ENCODE measurements at regions not wholly inside any gene's neighbourhood (a gene's known extent, or its start where the extent isn't known, plus 50 kb on each side); places are given as distances from the start of the nearest gene placed in this dataset.

DNA sequence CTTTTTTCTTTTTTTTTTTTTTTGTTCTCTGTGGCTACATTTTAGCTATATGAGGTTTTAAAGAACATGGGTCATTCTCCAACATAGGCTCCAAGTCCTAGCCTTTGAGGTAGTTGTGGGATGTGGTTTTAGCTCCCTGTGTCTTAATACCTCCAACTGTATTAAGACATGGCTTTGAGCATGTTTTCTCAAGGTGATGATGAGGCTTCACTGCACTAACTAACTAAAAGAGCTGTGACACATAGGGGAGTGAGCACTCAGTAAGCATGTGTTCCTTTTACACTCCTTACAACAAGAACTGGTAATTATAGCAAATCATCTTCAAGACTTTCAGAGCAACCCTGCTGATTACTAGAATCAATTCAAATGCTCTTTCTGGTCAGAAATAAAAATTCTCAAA lies 333.6 kb upstream of the CCNH start:
- TF ChIP-seq, protein P1, sequence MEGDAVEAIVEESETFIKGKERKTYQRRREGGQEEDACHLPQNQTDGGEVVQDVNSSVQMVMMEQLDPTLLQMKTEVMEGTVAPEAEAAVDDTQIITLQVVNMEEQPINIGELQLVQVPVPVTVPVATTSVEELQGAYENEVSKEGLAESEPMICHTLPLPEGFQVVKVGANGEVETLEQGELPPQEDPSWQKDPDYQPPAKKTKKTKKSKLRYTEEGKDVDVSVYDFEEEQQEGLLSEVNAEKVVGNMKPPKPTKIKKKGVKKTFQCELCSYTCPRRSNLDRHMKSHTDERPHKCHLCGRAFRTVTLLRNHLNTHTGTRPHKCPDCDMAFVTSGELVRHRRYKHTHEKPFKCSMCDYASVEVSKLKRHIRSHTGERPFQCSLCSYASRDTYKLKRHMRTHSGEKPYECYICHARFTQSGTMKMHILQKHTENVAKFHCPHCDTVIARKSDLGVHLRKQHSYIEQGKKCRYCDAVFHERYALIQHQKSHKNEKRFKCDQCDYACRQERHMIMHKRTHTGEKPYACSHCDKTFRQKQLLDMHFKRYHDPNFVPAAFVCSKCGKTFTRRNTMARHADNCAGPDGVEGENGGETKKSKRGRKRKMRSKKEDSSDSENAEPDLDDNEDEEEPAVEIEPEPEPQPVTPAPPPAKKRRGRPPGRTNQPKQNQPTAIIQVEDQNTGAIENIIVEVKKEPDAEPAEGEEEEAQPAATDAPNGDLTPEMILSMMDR (IDR thresholded peaks at IDR 0.05): no peak
- TF ChIP-seq PHF8 (IDR thresholded peaks at IDR 0.05; ENCODE audit: borderline replicate concordance, low read depth) (no peak), POLR2A (IDR thresholded peaks at IDR 0.05; ENCODE audit: low read length) (no peak), SMC3 (IDR thresholded peaks at IDR 0.05) (no peak), SREBF2 (IDR thresholded peaks at IDR 0.05) (no peak), MAZ (IDR thresholded peaks at IDR 0.05; ENCODE audit: borderline replicate concordance, low read depth, low read length) (no peak), CHD2 (IDR thresholded peaks at IDR 0.05; ENCODE audit: low read length, partially characterized antibody) (no peak), CEBPB (IDR thresholded peaks at IDR 0.05) (no peak), KDM5A (IDR thresholded peaks at IDR 0.05) (no peak), CHD4 (IDR thresholded peaks at IDR 0.05; ENCODE audit: borderline replicate concordance) (no peak), RAD21 (conservative IDR thresholded peaks at IDR 0.05 in 1 of 2, IDR thresholded peaks at IDR 0.05 in 1 of 2) (no peak)
